ENCODE measurements at regions not wholly inside any gene's neighbourhood (a gene's known extent, or its start where the extent isn't known, plus 50 kb on each side); places are given as distances from the start of the nearest gene placed in this dataset.

- TF ChIP-seq CTCF (IDR thresholded peaks at IDR 0.05) (no peak), POLR2A (IDR thresholded peaks at IDR 0.05) (no peak)
These were observed 490.4 kb upstream of the SPRED2 start for GRCh38 chr2:65922794-65923193.
